Testis (tissue), 2 donors: ENCODE measurements at regions not wholly inside any gene's neighbourhood (a gene's known extent, or its start where the extent isn't known, plus 50 kb on each side); places are given as distances from the start of the nearest gene placed in this dataset.

Experiments used
- DNase-seq: peaks from one replicate; pipeline ENCODE4 v3.0.0-alpha.2; 2019
- H3K27ac ChIP-seq, 2 donors: fragments of 200-600 bp; sonication (generic); one replicate each; pipeline ENCODE4 v1.5.1; 2019
- H3K27me3 ChIP-seq: fragments of 200-600 bp; sonication (generic); one replicate; pipeline ENCODE4 v1.5.1; 2019
- H3K36me3 ChIP-seq: fragments of 200-600 bp; sonication (generic); one replicate; pipeline ENCODE4 v1.5.1; 2017; ENCODE audit warnings: low read depth; ENCODE audit errors: missing control alignments
- H3K4me1 ChIP-seq: fragments of 200-600 bp; sonication (generic); one replicate; pipeline ENCODE4 v1.5.1; 2019
- H3K4me3 ChIP-seq, 2 donors: fragments of 200-600 bp; sonication (generic); one replicate each; pipeline ENCODE4 v1.5.1; 2017 to 2019
- H3K9me3 ChIP-seq: fragments of 200-600 bp; sonication (generic); one replicate; pipeline ENCODE4 v1.5.1; 2017
- CTCF ChIP-seq, 3 experiments: fragments of 450-650 bp in 2 of 3; fragments of 200-600 bp in 1 of 3; sonication (generic) in 1 of 3; IDR thresholded peaks; one replicate each; pipeline ENCODE4 v1.5.1; 2016 to 2019; ENCODE audit warnings: antibody characterized with exemption in 3 of 3, mild to moderate bottlenecking in 2 of 3, moderate library complexity in 1 of 3
- POLR2A ChIP-seq: fragments of 450-650 bp; IDR thresholded peaks from one replicate; pipeline ENCODE4 v1.6.1; 2017; ENCODE audit warnings: antibody characterized with exemption, mild to moderate bottlenecking, moderate library complexity
- WGBS, 2 donors: methylation state at CpG; one replicate each; pipeline ENCODE4 v1.1.5; 2018; 5-methylcytosine and 5-hydroxymethylcytosine counted together
- intact Hi-C: fragments of 100-400 bp; cut with DNase I; formaldehyde crosslinking; loops from one replicate; pipeline ENCODE4 v1.15.1; 2023; ENCODE audit warnings: low total_unique reads

GRCh38 chr7:31171216-31171785, 119.2 kb downstream of the ADCYAP1R1 start:
- Histone ChIP-seq H3K9me3 (no peaks in the 10 kb centered on the region), H3K4me3 (no peak overlapping the region), H3K27me3 (no peaks in the 10 kb centered on the region), H3K4me1 (no peaks in the 10 kb centered on the region), H3K36me3 (no peaks in the 10 kb centered on the region), H3K27ac (no peak overlapping the region)
- TF ChIP-seq CTCF (IDR thresholded peaks at IDR 0.05) (no peak), POLR2A (no peak)
- DNase-seq, result no peak
- intact Hi-C loops, result no loop called here
- 84% methylated on average over 9 of the region's 9 CpGs for WGBS, 2 donors
